CD4-positive, alpha-beta T cell treated with Interleukin-12 subunit alpha and Interleukin-12 subunit beta, for 1 hour (primary cell): ENCODE measurements at regions not wholly inside any gene's neighbourhood (a gene's known extent, or its start where the extent isn't known, plus 50 kb on each side); places are given as distances from the start of the nearest gene placed in this dataset.

ENCODE experiments used
- DNase-seq: peaks from one replicate; pipeline ENCODE4 v3.0.0-alpha.2; 2020

DNA sequence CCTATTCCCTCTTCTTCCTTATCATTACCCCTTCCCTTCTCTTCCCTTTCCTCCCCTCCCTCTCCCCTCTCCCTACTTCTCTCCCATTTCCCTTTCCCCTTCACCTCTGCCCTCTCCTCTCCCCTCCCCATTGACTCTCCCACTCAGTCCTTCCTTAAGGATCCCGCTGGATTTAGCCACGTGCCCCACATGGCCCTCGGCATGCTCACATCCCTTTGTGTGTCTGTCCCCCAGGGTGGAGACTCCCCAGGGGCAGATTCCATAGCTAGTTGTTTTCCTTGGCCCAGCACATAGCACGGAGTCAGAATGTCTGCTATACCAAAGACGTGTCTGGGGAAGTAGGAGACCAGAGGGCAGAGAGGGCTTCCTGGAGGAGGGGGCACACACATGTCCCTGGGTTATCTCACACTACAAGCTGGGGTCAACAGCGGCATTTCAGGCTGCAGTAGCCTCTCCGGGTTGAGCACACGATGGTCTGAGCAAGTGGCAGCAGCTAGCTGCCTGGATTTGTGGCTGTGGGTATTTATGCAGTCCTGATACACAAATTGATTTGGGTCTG, 487.0 kb downstream of the TBC1D22A start:
- DNase-seq = no peak

DNA sequence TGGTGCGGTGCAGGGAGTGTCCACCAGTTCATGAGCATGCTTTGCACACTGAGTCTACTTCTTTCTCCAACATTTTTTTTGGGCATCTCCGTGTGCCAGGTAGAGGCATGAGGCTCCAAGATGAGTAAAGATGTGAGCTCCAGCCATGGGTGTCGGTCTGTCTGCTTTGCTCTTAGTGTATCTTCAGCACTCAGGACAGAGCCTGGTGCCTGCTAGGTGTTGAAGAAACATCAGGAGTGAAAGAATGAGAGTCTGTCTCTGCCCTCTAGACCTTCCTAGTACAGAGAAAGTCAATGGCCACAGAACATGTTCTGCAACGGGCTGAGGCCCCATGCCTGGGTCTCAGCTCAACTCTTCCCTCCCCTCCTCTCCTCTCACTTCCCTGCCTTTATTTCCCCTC, 486.5 kb downstream of the TBC1D22A start:
- no peak for DNase-seq

DNA sequence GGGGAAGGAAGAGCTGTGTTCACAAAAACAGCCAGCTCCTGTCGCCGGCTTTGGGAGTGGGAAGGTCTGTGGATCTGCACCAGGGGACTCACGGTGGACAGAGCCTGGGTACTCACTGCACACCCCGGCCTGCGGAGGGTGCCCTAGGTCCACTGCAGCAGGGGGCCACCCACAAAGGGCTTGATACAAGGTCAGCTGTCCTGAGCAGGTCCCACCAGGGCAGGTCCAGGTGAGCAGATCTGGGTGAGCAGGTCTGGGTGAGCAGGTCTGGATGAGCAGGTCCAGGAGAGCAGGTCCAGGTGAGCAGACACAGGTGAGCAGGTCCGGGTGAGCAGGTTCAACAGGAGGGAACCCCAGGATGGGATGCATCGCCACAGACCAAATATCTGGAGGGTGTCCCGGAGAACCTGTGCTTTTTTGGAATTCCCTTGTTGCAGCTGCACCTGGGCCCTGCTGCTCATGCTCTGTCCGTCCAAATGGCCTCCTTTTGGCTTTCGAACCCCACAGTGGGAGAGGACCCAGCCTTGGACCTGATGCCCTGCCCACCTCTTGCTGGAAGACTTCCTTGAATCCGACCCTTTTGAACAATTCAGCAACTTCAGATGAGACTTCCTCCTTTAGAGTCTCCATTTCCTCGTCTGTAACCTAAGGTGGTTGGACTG, 485.3 kb downstream of the TBC1D22A start:
- no peak for DNase-seq

DNA sequence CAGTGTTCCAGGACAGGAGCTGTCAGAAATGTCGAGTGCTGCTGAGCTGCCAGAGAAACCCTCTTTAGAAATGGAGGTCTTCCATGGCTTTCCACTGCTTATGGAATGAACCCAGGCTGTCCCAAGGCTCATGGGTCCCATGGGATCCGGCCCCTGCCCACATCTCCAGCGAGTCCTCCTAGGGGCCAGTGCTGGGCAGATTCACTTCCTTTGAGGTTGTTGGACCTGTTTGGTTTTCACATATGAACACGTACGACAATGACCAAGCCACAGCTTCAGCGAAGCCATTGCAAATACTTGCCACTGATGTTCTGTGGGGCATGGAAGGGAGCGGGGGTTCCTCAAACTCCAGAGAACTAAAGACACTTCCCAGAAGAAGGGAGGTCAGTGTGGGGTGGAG, 483.3 kb downstream of the TBC1D22A start:
- DNase-seq = no peak

DNA sequence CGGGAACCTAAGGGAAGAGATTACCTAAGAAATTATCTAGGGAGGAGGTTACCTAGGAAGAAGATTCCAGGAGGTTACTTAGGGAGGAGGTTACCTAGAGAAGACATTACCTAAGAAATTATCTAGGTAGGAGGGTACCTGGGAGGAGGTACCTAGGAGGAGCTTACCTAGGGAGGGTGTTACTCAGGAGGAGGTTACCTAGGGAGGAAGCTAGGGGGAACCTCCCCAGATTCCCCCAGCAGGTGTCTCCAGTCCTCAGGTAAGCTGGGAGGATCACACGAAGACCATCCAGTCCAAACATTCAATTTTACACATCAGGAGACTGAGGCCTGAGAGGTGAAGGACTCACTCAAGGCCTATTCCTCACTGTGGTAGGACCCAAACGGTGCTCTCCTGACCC, 482.8 kb downstream of the TBC1D22A start:
- no peak for DNase-seq

DNA sequence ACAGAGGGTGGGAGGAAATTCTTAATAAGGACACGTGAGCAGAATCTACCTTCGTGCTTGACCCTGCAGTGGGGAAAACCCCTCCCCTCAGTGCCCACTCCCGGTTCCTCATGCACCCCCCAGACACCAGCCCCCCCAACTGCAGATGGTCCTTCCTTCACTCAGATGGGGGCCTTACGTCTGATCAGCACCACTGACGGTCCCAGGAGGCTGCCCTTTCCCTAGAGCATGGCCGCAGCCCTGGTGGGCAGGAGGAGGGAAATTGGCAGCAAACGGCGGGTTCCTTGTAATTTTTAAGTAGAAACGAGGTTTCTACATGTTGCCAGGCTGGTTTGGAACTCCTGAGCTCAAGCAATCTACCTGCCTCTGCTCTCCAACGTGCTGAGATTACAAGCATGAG, 477.7 kb downstream of the TBC1D22A start:
- DNase-seq = no peak

DNA sequence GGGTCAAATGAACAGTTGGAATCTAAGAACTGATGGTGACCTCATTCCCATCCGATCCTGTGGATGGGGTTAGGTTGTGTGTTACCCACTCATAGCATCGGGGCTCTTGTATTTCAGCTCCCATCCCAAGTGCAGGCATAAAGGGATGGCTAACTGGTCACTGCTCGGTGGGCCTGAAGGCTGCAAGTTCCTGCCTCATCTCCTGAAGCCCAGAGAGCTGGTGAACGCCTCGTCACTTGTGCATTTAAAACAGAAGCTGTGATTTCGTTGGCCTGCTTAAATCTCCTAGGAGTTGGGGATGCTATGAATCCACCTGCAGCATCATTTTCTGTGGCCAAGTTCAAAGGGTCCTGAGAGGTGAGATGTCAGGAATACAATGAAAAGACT, 477.0 kb downstream of the TBC1D22A start:
- DNase-seq = no peak

DNA sequence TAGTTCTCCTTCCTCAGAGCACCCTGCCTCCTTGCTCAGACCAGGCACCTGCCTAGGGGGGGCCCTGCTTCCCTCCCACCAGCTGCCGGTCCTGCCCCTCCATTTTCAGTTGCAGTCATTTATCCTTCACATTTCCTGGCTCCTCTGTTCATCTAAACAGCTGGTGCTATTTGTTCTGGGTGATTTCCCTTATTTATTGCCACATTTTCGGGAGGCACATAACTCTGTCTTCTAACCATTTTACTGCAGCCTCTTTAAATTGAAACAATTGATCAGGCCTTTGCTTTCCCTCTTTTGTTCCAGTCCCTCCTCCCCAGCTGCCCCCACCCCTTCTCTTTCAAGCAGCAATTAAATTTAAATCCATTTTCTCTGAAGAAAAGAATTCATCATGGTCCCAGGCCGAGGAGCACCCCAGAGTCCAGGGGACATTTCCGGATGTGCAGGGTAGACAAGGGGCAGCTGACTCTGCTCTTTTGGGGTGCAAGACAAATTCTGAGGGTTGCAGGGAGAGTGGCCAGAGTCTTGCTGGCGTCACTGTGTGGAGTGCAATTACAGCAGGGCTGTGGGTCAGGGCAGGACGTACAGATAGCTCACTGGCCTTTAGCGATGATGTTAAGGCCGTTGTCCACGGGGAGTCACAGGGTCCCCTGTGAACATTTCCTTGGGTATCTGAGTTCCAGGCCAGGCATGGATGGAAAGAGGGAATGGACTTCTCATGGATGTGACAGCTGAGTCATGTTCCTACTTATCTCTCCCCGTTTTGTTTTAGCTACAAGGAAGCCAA, 476.4 kb downstream of the TBC1D22A start:
- no peak for DNase-seq

DNA sequence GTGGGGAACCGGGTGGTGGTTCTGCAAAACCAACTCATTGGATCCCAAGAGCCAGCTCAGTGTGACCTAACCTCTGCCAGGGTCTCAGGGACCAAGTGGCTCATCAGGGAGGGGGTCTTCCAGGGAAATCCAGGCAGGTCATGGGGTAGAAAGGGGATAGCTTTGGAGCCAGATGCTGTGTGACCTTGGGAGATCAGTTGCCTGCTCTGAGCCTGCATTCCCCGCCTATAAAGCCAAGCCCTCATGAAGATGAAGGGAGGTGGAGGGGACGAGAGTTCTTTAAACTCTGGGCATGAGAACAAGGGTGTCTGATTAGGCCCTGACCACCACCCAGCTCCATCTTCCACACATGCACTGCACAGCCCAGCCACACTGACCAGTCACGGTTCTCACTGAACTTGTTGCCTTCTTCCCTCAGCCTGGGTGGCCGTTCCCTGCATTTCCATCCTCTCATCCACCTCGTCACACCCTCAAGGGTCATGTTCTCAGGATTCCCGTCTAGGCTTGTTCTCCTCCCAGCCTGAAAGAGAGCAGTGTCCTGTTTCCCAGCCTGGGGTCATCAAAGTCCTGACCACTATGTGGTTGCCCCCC, 475.5 kb downstream of the TBC1D22A start:
- DNase-seq = no peak

DNA sequence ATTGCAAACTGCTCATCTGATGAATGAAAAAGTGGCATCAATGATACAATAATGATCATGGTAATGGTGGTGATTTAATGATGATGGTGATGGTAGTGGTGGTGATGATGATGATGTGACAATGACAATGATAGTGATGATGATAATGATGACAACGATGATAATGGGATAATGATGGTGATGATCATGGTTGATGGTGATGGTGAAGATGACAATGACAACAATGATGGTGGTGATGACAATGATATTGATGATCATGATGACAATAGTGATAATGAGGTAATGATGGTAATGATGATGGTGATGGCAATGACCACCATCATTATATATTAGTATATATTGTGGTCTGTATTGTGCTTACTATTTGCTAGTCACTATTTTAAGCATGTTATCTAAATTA, 474.3 kb downstream of the TBC1D22A start:
- DNase-seq = no peak

DNA sequence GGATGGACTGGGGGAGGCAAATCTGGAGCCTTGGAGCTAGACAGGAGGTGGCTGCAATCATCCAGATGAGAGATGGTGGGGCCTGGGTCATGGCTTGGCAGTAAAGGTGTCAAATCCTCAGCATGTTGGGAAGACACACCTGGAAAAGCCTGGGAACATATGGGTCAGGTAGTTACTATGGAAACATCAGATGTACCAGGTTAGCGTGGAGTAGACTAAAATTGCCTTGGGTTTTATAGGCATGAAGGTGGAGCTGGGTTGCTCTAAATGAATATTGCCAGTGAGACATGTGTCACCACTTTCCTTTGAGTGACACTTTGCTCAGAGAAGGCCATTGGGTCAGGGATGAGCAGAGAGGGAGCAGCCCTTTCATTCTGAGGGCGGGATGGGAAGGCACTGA, 473.7 kb downstream of the TBC1D22A start:
- DNase-seq = no peak

DNA sequence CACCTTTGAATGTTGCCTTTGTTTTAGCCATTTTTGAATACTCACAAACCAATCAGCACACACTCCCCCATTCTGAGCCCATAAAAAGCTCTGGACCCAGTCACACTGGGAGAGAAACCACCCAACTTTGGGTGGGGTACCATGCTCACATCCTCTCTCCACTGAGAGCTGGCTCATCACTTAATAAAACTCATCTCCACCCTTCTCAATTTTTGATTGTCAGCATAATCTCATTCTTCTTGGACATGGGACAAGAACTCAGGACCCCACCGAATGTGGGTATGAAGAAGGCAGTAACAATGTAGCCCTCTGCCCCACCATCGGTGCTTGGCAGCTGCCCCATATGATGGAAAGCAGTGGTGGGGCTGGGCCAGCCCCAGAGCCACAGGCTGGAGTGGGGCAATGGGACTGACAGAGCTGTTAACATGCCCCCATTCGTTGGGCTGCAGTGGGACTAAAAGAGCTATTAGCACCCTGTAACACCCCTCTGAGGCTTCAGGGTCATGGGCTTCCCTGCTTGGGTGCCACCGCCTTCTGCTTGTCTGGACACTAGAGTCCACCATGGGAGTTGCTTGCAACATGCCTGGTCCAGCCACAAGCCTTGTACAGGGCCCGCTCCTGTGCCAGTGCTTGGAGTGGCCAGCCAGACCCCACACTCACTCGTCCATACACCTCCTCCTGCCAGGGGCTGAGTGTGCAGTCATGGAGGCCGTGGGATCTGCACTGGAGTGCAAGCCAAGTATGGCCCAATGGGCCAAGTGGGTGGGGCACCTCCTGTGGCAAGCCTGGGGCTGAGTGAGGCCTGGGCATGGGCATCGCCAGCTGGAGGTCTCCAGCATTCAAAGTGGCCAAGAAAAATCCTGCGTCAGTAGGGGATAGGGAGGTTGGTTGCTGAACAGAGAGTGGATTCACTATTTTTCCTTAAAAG, 471.1 kb downstream of the TBC1D22A start:
- no peak for DNase-seq

DNA sequence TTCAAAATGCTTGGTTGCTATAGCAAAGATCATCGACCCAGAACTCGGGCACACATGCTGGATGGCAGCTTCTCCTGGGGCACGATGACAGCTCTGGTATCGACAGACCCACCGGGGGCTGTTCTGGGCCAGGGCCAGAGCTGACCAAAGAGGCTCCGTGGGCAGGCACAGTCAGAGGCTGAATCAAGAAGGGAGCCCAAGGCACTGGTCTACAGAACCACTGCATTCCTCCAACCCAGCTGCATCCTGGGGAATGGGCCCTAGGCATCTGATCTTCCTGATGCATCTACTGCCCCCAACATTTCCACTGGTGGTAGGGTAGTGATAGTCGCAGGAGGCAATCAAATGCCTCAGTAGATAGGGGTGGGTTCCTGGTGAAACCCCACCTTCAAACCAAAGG, 470.3 kb downstream of the TBC1D22A start:
- no peak for DNase-seq

DNA sequence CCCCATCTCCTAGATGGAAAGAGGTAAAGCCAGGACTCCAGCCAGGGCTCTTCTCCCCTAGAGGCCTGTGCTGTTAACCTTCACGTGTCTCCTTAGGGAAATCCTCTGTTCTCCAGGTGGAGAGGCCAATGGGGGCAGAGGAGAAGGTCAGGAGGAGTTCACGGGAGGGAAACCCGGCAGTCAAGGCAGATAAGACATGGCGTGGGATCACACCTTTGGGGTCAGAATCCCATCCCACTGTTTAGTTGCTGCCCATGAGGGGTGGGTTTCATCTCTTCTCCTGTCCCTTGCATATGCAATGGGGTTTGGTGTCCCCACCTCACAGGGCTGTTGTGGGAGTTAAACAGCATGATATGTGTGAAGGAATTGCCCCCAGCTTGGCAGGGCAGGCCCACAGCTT, 469.7 kb downstream of the TBC1D22A start:
- no peak for DNase-seq

DNA sequence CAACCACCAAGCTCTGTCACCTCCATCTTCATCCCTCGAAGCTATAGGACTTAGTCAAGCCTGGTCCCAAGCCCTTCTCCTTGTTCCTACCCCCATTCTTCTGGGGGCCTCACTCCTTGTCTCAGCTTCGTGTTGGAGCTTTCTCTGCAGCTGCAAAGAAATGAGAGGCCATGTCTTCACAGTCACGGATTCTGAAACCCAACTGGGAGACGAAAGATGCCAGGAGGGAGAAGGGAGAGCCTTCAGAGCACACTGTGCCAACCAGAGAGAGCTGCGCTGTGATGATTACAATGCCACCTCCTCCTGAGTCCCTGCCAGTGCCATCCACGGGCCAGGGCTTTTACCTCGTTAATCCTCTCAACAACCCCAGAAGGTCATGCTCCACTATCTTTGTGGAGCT, 469.3 kb downstream of the TBC1D22A start:
- no peak for DNase-seq

DNA sequence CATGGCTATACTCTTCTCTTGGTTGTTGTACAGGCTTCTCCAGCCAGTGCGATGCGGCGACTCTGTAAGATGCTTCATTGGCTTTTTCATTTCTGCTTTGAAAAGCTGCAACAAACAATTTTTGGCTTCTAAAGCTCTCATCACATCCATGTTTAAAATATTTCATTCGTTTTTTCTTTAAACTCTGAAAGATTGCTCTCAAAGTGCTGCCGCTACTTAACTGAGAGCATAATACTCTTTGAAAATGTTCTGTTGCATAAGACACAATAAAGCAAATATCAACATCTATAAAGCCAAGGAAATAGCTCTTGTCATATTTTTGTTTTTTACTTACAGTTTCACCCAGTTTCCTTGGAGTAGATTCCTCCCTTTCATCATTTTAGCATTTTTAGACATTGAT, 468.3 kb downstream of the TBC1D22A start:
- no peak for DNase-seq

DNA sequence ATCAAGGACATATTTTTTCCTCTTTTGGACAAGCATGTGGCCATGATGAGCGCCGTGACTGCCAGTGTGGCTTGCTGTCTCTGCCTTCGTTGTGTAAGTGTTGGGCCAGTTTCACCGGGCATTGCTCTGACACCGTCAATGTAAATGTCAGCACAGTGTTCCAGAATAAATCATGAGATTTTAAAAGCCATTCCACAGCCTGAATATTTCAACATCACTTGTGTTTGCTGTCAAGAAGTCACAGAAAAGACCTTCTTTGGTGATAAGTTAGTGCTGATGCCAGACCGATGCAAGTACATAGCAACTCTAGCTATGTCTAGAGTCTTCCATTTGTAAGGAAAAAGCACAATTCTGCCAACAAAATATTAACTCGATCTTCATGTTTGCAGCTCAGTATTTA, 467.8 kb downstream of the TBC1D22A start:
- DNase-seq = no peak

DNA sequence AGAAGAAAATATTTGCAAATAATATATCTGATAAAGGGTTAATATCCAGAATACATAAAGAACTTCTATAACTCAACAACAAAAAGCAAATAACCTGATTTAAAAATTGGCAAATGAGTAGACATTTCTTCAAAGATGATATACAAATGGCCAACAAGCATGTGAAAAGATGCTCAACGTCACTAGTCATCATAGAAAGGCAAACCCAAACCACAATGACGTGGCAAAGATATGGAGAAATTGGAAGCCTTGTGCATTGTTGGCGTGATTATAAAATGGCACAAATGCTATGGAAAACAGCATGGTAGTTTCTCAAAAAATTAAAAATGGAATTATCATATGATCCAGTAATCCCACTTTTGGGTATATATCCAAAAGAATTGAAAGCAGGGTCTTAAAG, 466.3 kb downstream of the TBC1D22A start:
- no peak for DNase-seq

DNA sequence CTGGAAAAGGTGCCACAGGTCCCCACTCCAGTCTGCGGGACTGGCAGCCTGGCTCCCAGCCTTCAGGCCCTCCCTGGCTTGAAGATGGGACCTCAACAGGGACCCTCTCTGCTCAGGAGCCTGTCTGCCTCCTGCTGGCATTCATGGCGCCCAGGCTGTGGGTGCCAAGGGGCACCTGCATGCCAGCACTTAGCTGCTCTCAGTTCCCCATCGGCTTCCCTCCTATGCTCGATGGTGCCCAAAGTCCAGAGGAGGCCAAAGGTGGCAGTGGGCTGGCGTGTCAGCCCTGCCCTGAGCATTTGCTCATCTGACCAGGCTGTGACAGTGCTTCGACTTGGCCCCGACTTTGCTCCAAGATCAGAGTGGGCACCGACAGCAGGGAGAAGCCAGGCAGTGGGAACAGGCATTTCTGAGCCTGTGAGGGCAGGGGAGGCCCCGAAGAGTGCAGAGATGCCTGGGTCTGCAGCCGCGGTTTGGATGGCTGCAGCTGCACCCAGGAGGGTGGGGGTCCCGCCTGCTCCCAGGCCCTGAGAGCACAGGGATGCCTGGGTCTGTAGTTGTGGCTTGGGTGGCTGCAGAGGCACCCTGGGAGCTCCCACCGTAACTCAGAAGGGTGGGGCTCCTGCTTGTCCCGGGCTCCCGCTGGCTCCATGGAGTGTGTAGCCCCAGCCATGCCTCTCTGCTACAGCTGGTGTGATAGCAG, 463.6 kb downstream of the TBC1D22A start:
- DNase-seq = no peak

DNA sequence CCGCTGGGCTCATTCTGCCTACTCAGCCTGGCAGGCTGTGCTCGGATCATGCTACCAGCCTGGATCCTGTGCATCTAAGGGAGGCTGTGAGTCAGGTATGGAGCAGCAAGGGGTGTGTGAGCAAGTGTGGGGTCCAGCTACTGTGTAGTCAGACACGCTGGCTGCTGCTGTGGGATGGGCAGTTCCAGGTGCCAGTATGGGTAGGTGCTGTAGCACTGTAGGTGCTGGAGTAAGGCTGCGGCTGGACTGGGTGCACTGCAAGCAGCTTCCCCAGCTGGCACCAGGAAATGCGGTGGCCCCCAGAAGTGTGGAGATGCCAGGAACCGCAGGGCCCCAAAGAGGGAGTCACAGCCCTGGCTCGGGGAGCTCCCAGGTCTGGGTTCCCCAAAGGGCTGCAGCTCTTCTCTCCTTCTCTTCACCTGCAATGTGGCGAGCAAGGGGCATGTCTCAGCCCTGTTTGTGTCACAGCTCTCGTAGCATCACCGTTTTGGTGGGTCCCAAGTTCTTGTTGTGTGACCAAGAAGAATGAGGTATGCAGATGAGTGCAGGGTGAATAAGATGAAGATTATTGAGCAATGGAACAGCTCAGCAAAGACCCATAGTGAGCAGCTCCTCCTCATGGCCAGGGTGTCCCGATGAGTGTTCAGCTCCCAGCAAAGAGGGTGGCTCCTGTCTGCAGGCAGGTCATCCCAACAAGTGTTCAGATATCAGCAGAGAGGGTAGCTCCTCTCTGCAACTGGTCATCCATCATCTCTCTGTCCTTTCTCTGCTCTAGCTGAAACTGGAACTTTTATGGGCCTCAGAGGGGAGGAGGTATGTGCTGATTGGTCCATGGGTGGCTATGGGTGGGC, 462.9 kb downstream of the TBC1D22A start:
- no peak for DNase-seq
